BE2C (cell line): ENCODE measurements at regions not wholly inside any gene's neighbourhood (a gene's known extent, or its start where the extent isn't known, plus 50 kb on each side); places are given as distances from the start of the nearest gene placed in this dataset.

Source experiments
- DNase-seq: peaks from one replicate; pipeline ENCODE4 v3.0.0-alpha.2; 2020
- H3K27me3 ChIP-seq: fragments of 250-450 bp; sonication (Bioruptor Pico); 2 replicates; pipeline ENCODE4 v1.5.1; 2020; ENCODE audit warnings: mild to moderate bottlenecking
- H3K36me3 ChIP-seq: fragments of 250-450 bp; sonication (Bioruptor Pico); 2 replicates; pipeline ENCODE4 v1.5.1; 2020; ENCODE audit warnings: mild to moderate bottlenecking
- H3K4me1 ChIP-seq: fragments of 250-450 bp; sonication (Bioruptor Pico); 2 replicates; pipeline ENCODE4 v1.5.1; 2020
- H3K4me3 ChIP-seq: 2 replicates; pipeline ENCODE4 v1.5.1; 2011; ENCODE audit warnings: low read depth, low read length
- H3K9me3 ChIP-seq: fragments of 250-450 bp; sonication (Bioruptor Pico); 2 replicates; pipeline ENCODE4 v1.5.1; 2020
- CTCF ChIP-seq: IDR thresholded peaks from 2 replicates; pipeline ENCODE4 v1.5.1; 2012; ENCODE audit warnings: mild to moderate bottlenecking, low read depth, low read length

DNA sequence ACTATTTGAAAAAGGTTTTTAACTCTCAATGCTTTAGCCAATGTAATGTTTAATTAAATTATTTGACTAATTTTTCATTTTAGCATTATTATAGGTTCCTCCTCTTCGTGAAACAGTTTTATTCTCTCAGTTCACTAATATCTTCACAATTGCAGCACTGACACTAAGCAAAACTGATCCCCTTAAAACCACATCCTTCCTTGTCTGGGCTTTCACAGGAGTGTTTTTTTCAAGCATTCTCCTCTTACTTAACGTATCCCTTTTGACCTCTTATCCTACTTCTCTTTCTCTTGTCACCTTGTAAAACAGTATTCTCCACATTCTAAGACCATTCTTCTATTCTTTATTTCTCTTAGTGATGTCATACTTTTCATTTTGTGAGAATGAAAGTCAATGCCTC is 112.8 kb downstream of the DSC3 start:
- Histone ChIP-seq H3K36me3 (no peaks in the 10 kb centered on the region), H3K27me3 (no peaks in the 10 kb centered on the region)

GRCh38 chr18:30929065-30929464 is 113.5 kb downstream of the DSC3 start:
- Histone ChIP-seq H3K4me3 (no peak overlapping the region), H3K4me1 (no peaks in the 10 kb centered on the region), H3K36me3 (no peaks in the 10 kb centered on the region), H3K9me3 (no peaks in the 10 kb centered on the region), H3K27me3 (no peaks in the 10 kb centered on the region)
- DNase-seq: no peak
- TF ChIP-seq CTCF: no peak

More for the DNA sequence above, 112.8 kb downstream of the DSC3 start:
- Histone ChIP-seq H3K4me1 (no peaks in the 10 kb centered on the region), H3K9me3 (no peaks in the 10 kb centered on the region), H3K4me3 (no peak overlapping the region)
- DNase-seq: no peak
- TF ChIP-seq CTCF: no peak

DNA sequence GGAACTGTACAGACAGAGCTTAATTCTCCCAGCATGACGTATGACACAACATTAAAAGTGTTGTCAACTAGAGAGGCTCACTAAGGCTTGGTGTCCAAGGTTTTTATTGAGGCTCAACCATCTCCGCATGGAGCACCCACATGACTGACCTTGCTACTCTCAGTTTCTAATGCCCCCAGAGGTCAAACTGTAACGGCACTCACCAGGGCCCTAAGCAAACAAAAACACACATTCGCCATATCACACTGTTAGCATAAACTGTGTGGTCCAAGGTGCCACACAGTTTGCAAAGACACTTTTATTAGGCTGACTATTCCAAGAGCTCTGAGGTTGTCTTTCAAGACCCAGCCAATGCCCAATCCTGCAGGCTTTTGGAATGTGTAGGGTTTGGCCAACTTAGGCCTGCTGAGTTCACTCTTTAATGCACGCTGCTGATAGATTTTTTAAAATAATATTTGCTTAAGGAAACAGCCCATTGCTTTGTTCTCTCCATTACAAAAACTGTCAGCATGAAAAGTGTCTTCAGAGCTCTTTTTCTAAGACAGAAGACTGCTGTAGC is 114.9 kb downstream of the DSC3 start:
- Histone ChIP-seq H3K4me1 (no peaks in the 10 kb centered on the region), H3K27me3 (no peaks in the 10 kb centered on the region), H3K9me3 (no peaks in the 10 kb centered on the region), H3K36me3 (no peaks in the 10 kb centered on the region), H3K4me3 (no peak overlapping the region)
- no peak for DNase-seq
- no peak for TF ChIP-seq CTCF

GRCh38 chr18:30927042-30927441 is 115.5 kb downstream of the DSC3 start:
- Histone ChIP-seq H3K4me1 (no peaks in the 10 kb centered on the region), H3K27me3 (no peaks in the 10 kb centered on the region), H3K4me3 (no peak overlapping the region), H3K9me3 (no peaks in the 10 kb centered on the region), H3K36me3 (no peaks in the 10 kb centered on the region)
- no peak for TF ChIP-seq CTCF
- no peak for DNase-seq

GRCh38 chr18:30925795-30926194 is 116.7 kb downstream of the DSC3 start:
- Histone ChIP-seq H3K36me3 (no peaks in the 10 kb centered on the region), H3K4me3 (no peak overlapping the region), H3K9me3 (no peaks in the 10 kb centered on the region), H3K4me1 (no peaks in the 10 kb centered on the region), H3K27me3 (no peaks in the 10 kb centered on the region)
- DNase-seq: no peak
- TF ChIP-seq CTCF: no peak

DNA sequence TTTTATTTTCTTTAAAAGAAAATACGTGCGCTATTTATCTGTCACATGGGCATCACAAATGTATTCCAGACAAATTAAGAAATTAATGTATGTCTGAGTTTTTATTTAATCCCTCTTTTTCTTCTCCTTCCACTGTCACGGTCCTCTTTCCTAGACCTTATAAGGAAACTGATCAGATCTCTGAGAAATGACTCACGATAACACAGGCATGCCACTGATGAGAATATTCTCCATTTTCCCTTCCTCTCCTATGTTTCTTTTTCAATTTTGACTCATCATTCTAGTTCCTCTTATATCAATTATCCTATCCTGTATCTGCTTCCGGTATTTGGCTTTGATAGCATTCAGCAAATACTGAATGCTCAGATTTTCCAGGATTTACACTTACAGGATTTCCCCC is 121.8 kb downstream of the DSC3 start:
- no peaks in the 10 kb centered on the region for H3K4me1 ChIP-seq
- H3K36me3 ChIP-seq: no peaks in the 10 kb centered on the region
- no peak for TF ChIP-seq CTCF
- H3K9me3 ChIP-seq: no peaks in the 10 kb centered on the region
- DNase-seq: no peak
- no peak overlapping the region for H3K4me3 ChIP-seq
- no peaks in the 10 kb centered on the region for H3K27me3 ChIP-seq
